ENCODE measurements at regions not wholly inside any gene's neighbourhood (a gene's known extent, or its start where the extent isn't known, plus 50 kb on each side); places are given as distances from the start of the nearest gene placed in this dataset.

DNA sequence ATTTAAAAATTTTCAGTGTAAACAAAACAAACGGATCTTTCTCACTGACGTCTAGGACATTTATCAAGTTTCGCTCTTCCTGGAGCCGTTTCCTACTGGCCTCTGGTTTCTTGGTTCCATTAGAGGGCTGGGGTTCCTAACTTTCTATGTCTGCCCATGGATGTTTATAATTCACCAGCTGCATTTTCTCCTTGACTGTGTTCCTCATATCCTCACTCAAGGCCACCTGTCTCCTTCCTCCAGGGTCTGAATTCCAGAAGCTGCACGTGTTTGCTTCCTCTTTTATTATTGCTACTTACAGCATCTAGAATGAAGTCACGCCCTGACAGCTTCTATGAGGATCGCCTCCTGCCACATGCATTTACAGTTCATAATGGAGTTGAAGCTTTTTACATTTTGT is 74.1 kb upstream of the BASP1 start:
- Histone ChIP-seq H3K79me2 (no peaks in the 10 kb centered on the region), H3K4me1 (no peaks in the 10 kb centered on the region), H3K36me3 (ENCODE audit: control insufficient read depth, insufficient read depth, low read length) (no peaks in the 10 kb centered on the region), H3K4me3 (ENCODE audit: low read depth, low read length) (no peak overlapping the region), H3K9ac (no peak overlapping the region), H3K9me3 (ENCODE audit: control insufficient read depth, low read length) (no peaks in the 10 kb centered on the region), H2AFZ (no peak overlapping the region), H3K27ac (no peak overlapping the region), H3K27me3 (ENCODE audit: control insufficient read depth, insufficient read depth, low read length) (no peaks in the 10 kb centered on the region), H3K4me2 (ENCODE audit: low read length) (no peak overlapping the region)
- TF ChIP-seq, protein P1, sequence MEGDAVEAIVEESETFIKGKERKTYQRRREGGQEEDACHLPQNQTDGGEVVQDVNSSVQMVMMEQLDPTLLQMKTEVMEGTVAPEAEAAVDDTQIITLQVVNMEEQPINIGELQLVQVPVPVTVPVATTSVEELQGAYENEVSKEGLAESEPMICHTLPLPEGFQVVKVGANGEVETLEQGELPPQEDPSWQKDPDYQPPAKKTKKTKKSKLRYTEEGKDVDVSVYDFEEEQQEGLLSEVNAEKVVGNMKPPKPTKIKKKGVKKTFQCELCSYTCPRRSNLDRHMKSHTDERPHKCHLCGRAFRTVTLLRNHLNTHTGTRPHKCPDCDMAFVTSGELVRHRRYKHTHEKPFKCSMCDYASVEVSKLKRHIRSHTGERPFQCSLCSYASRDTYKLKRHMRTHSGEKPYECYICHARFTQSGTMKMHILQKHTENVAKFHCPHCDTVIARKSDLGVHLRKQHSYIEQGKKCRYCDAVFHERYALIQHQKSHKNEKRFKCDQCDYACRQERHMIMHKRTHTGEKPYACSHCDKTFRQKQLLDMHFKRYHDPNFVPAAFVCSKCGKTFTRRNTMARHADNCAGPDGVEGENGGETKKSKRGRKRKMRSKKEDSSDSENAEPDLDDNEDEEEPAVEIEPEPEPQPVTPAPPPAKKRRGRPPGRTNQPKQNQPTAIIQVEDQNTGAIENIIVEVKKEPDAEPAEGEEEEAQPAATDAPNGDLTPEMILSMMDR (IDR thresholded peaks at IDR 0.05): no peak

DNA sequence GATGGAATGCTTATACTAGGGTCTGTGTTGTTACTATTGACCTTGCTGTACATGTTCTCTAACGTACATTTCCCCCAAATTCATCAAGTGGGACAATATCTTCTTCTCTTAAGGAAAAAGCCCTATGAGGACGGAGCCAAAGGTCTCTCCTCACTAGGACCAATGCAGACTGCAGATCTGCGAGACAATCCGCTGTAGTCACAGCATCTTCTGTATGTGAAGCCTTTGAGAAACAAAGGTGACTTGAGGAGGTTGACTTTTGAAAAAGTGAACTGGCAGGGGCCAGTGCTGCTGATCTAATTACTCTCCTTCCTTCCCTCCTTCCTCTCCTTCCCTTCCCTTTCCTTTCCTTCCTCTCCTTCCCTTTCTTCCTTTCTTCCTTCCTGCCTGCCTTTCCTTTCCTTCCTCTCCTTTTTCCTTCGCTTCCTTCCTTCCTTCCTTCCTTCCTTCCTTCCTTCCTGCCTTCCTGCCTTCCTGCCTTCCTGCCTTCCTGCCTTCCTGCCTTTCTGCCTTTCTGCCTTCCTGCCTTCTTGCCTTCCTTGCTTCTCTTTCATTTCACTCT is 71.1 kb upstream of the BASP1 start:
- Histone ChIP-seq H3K79me2 (no peaks in the 10 kb centered on the region), H3K4me3 (ENCODE audit: low read depth, low read length) (no peak overlapping the region), H3K36me3 (ENCODE audit: control insufficient read depth, insufficient read depth, low read length) (no peaks in the 10 kb centered on the region), H3K27ac (no peak overlapping the region), H3K4me2 (ENCODE audit: low read length) (no peak overlapping the region), H3K9me3 (ENCODE audit: control insufficient read depth, low read length) (no peaks in the 10 kb centered on the region), H3K27me3 (ENCODE audit: control insufficient read depth, insufficient read depth, low read length) (no peaks in the 10 kb centered on the region), H3K9ac (no peak overlapping the region), H3K4me1 (no peaks in the 10 kb centered on the region), H2AFZ (no peak overlapping the region)
- TF ChIP-seq, protein P1 (IDR thresholded peaks at IDR 0.05): no peak

DNA sequence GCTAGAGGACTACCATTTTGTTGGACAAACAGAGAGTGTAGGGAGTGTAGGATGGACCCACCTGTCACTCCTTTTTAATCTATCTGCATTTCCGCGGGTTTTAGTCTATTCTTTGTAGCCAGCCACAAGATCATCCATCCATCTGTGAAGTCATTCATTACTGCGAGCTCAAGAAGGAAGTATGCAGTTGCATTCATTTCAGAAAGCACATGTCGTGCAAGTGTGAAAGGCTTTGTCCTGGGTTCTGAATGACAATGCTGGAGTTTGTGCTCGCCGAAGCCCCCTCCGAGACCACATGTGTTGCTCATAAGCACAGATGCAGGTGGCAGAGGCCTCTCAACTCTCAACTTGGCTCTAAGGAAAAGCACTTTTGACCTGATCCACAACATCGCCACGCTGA is 70.3 kb upstream of the BASP1 start:
- no peaks in the 10 kb centered on the region for H3K36me3 ChIP-seq (ENCODE audit: control insufficient read depth, insufficient read depth, low read length)
- no peak overlapping the region for H3K4me2 ChIP-seq (ENCODE audit: low read length)
- no peaks in the 10 kb centered on the region for H3K4me1 ChIP-seq
- no peaks in the 10 kb centered on the region for H3K27me3 ChIP-seq (ENCODE audit: control insufficient read depth, insufficient read depth, low read length)
- no peak overlapping the region for H2AFZ ChIP-seq
- no peak overlapping the region for H3K9ac ChIP-seq
- no peaks in the 10 kb centered on the region for H3K79me2 ChIP-seq
- H3K4me3 ChIP-seq (ENCODE audit: low read depth, low read length): no peak overlapping the region
- no peak overlapping the region for H3K27ac ChIP-seq
- H3K9me3 ChIP-seq (ENCODE audit: control insufficient read depth, low read length): no peaks in the 10 kb centered on the region
- TF ChIP-seq, protein P1 (IDR thresholded peaks at IDR 0.05): no peak

DNA sequence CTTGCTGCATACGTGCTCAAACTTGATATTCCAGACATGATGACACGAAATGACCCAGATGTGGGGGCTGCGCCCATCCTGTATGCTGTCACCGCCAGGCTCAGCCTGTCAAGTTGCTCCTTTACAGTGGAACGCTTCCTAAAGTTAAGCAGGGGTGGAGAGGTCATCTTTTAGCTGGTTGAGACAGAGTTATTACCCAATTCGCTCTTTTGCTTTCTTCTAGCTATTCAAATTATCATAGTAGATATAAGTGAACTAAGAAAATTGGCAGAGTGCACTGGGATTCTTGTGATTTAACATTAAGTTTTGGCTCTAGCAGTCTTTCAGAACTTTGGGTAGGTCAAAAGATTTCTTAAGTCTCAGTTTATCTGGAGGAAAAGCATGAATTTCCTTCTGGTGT is 69.8 kb upstream of the BASP1 start:
- Histone ChIP-seq H3K4me2 (ENCODE audit: low read length) (no peak overlapping the region), H2AFZ (no peak overlapping the region), H3K9me3 (ENCODE audit: control insufficient read depth, low read length) (no peaks in the 10 kb centered on the region), H3K9ac (no peak overlapping the region), H3K27me3 (ENCODE audit: control insufficient read depth, insufficient read depth, low read length) (no peaks in the 10 kb centered on the region), H3K27ac (no peak overlapping the region), H3K4me3 (ENCODE audit: low read depth, low read length) (no peak overlapping the region), H3K36me3 (ENCODE audit: control insufficient read depth, insufficient read depth, low read length) (no peaks in the 10 kb centered on the region), H3K4me1 (no peaks in the 10 kb centered on the region), H3K79me2 (no peaks in the 10 kb centered on the region)
- TF ChIP-seq, protein P1 (IDR thresholded peaks at IDR 0.05): no peak

DNA sequence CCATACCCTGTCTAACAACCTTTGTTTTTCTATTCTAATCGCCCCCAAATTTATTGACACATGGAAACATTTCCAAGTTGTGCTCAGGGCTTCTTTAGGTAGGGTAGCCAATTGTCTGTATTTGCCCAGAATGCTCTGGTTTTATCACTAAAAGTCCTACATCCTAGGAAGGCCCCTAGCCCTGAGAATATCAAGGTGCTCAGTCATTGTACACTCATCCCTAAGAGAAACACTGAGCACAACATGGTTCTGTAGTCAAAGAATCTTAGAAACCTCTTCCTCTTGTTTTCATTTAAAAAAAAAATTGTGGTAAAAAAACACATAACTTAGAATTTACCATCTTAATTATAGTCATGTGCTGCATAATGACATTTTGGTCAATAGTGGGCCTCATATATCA is 69.0 kb upstream of the BASP1 start:
- H3K9ac ChIP-seq: no peak overlapping the region
- no peaks in the 10 kb centered on the region for H3K36me3 ChIP-seq (ENCODE audit: control insufficient read depth, insufficient read depth, low read length)
- no peaks in the 10 kb centered on the region for H3K4me1 ChIP-seq
- TF ChIP-seq, protein P1 (IDR thresholded peaks at IDR 0.05): no peak
- no peaks in the 10 kb centered on the region for H3K79me2 ChIP-seq
- H2AFZ ChIP-seq: no peak overlapping the region
- no peak overlapping the region for H3K27ac ChIP-seq
- no peaks in the 10 kb centered on the region for H3K27me3 ChIP-seq (ENCODE audit: control insufficient read depth, insufficient read depth, low read length)
- H3K4me3 ChIP-seq (ENCODE audit: low read depth, low read length): no peak overlapping the region
- H3K4me2 ChIP-seq (ENCODE audit: low read length): no peak overlapping the region
- H3K9me3 ChIP-seq (ENCODE audit: control insufficient read depth, low read length): no peaks in the 10 kb centered on the region

Data from parathyroid adenoma (tissue), 2 donors.